Type B pancreatic cell (in vitro differentiated cells): ENCODE measurements at regions not wholly inside any gene's neighbourhood (a gene's known extent, or its start where the extent isn't known, plus 50 kb on each side); places are given as distances from the start of the nearest gene placed in this dataset.
"Not testable (repeated sequence)": the region's sequence is repeated elsewhere in the genome, so short reads cannot be mapped to it uniquely, and the experiment has no call there.

Source experiments
- DNase-seq: peaks from one replicate; pipeline ENCODE4 v3.0.0; 2021; ENCODE audit warnings: mixed read lengths; ENCODE audit not compliant: unreplicated experiment; ENCODE audit errors: extremely low spot score
- H3K27ac Mint-ChIP-seq: 2 replicates; pipeline ENCODE4 v1.8.0; 2021; ENCODE audit warnings: mild to moderate bottlenecking, mixed read lengths
- H3K27me3 Mint-ChIP-seq: 2 replicates; pipeline ENCODE4 v1.8.0; 2021; ENCODE audit warnings: mixed read lengths
- H3K36me3 Mint-ChIP-seq: 2 replicates; pipeline ENCODE4 v1.8.0; 2021; ENCODE audit warnings: mixed read lengths
- H3K4me1 Mint-ChIP-seq: one replicate; pipeline ENCODE4 v1.8.0; 2021; ENCODE audit warnings: mixed read lengths; ENCODE audit not compliant: unreplicated experiment
- H3K4me3 Mint-ChIP-seq: 2 replicates; pipeline ENCODE4 v1.8.0; 2021; ENCODE audit warnings: mild to moderate bottlenecking, mixed read lengths
- H3K9me3 Mint-ChIP-seq: 2 replicates; pipeline ENCODE4 v1.8.0; 2021; ENCODE audit warnings: mixed read lengths
- TF ChIP-seq, protein P1 (sequence below): fragments of 200-600 bp; sonication (generic); conservative IDR thresholded peaks from 2 replicates; pipeline ENCODE4 v1.5.0; 2021; ENCODE audit warnings: antibody characterized with exemption, mild to moderate bottlenecking

DNA sequence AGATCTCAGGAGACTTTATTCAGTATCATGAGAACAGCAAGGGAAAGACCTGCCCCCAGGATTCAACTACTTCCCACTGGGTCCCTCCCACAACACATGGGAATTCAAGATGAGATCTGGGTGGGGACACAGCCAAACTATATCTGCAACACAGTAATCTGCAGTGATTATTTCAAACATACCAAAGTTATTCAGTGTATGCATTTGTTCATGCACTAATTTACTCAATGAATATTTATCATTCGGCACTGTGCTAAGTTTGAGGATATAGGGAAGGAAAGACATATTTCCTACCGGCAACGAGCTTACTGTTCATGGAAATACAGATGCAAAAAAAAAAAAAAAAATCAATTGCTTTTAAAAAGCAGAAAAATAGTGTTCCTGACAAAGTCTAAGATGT lies 91.6 kb upstream of the IMMP2L start:
- TF ChIP-seq, protein P1, sequence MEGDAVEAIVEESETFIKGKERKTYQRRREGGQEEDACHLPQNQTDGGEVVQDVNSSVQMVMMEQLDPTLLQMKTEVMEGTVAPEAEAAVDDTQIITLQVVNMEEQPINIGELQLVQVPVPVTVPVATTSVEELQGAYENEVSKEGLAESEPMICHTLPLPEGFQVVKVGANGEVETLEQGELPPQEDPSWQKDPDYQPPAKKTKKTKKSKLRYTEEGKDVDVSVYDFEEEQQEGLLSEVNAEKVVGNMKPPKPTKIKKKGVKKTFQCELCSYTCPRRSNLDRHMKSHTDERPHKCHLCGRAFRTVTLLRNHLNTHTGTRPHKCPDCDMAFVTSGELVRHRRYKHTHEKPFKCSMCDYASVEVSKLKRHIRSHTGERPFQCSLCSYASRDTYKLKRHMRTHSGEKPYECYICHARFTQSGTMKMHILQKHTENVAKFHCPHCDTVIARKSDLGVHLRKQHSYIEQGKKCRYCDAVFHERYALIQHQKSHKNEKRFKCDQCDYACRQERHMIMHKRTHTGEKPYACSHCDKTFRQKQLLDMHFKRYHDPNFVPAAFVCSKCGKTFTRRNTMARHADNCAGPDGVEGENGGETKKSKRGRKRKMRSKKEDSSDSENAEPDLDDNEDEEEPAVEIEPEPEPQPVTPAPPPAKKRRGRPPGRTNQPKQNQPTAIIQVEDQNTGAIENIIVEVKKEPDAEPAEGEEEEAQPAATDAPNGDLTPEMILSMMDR = no peak
- Mint-ChIP-seq H3K27ac (no peak overlapping the region), H3K9me3 (peaks cover 5% of the 10 kb centered on the region), H3K4me3 (no peak overlapping the region), H3K27me3 (no peaks in the 10 kb centered on the region), H3K36me3 (peaks cover 4% of the 10 kb centered on the region), H3K4me1 (no peaks in the 10 kb centered on the region)
- no peak for DNase-seq

DNA sequence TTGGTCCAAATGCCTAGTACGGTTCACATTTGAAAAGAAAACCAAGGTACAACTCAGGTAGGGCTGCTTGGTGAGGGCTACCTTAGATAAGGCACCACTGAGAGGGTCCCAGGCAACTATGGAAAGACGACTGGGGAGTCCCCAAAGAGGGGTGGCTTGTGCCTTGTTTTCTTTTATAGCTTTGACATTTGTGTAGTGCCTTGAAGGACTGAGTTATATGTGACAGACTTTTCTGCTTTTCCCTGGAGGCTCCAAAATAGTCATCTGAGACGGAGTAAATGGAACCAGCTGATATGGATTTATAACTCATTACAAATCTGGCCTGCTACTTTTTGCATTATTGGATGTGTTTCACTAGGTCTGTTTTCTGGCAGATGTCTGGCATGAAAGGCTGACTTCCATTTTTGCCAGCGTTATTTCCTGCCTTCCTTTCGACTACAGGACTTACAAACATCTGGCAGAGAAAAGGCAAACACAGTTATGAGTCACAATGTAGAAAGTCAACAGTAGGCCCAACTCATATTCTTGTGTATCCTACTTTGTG lies 88.2 kb upstream of the IMMP2L start:
- Mint-ChIP-seq H3K27me3 (no peaks in the 10 kb centered on the region), H3K36me3 (peaks cover 4% of the 10 kb centered on the region), H3K27ac (no peak overlapping the region), H3K4me3 (no peak overlapping the region), H3K9me3 (peaks cover 5% of the 10 kb centered on the region), H3K4me1 (no peaks in the 10 kb centered on the region)
- no peak for DNase-seq
- TF ChIP-seq, protein P1 = no peak

DNA sequence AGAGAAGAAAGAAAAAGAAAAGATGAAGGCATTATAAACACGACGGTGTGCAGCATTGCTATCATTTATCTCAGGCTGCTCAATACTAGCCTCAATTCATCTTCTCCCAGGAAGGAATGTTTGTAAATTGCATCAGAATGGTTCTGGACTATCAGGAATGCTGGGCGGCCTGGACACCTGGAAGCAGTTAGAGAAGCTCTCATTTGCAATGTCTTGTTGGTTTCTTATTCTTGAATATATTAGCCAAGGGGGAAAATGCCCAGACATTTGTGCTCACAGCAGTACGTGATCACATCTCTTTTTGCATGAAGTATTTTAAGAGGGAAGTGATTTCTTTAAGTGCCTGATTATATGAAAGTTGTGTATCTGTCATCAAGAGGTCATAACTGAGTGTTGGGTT lies 85.6 kb upstream of the IMMP2L start:
- Mint-ChIP-seq H3K4me3 (no peak overlapping the region), H3K36me3 (no peaks in the 10 kb centered on the region), H3K9me3 (peaks cover 7% of the 10 kb centered on the region), H3K27ac (no peak overlapping the region), H3K27me3 (no peaks in the 10 kb centered on the region), H3K4me1 (no peaks in the 10 kb centered on the region)
- TF ChIP-seq, protein P1 = no peak
- DNase-seq = no peak

DNA sequence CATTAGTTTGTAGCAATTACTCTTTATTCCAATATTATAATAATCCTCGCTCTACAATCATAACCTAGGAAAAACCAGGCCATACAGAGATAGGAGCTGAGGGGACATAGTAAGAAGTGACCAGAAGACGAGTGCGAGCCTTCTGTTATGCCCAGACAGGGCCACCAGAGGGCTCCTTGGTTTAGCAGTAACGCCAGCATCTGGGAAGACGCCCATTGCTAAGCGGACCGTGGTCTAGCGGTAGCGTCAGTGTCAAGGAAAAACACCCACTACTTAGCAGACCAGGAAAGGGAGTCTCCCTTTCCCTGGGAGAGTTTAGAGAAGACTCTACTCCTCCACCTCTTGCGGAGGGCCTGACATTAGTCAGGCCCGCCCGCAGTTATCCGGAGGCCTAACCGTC lies 82.3 kb upstream of the IMMP2L start:
- DNase-seq, H3K4me1 Mint-ChIP-seq, H3K4me3 Mint-ChIP-seq, H3K27me3 Mint-ChIP-seq, H3K9me3 Mint-ChIP-seq, H3K36me3 Mint-ChIP-seq, H3K27ac Mint-ChIP-seq: not testable (repeated sequence)
- TF ChIP-seq, protein P1 = peak; percentile 30

DNA sequence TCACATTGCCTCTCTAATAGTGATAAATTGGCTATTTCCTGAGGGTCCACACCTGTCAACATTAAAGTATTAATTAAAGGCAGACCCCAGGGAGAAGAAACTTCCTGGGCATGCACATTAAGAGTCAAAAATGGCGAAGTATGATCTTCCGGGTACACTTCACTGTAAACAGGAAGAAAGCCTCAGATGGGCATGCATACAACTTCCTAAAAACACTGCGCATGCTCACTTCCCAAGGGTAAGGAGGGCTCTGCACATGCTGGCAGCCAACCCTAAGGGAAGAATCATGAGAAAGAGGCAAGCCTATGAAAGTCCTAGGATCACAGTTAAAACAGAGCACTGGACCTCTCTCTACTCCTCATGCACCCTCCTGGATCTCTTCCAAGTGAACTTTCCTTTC lies 80.1 kb upstream of the IMMP2L start:
- Mint-ChIP-seq H3K27me3 (no peaks in the 10 kb centered on the region), H3K4me1 (peaks cover 5% of the 10 kb centered on the region), H3K4me3 (no peak overlapping the region), H3K9me3 (peaks cover 6% of the 10 kb centered on the region), H3K27ac (no peak overlapping the region), H3K36me3 (no peaks in the 10 kb centered on the region)
- DNase-seq = no peak
- TF ChIP-seq, protein P1 = no peak

DNA sequence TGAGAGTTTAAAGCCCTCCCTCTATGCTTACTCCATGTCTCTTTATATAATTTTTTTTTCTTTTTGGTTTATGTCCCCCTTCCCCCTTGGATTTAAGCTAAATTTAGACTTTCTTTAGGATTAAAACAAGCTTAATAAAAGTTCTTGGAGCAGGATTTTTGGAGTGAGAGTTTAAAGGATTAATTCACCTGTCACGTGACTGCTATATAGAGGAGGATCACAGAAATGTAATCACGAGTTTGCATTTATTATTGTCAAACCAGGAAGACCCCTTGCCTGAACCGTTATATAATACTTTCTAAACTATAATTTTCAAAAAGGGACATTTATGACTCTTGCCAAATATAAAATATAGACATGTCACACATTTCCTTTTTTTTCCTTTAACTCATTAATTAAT lies 78.1 kb upstream of the IMMP2L start:
- H3K4me1 Mint-ChIP-seq = peaks cover 5% of the 10 kb centered on the region
- no peaks in the 10 kb centered on the region for H3K36me3 Mint-ChIP-seq
- H3K27me3 Mint-ChIP-seq = no peaks in the 10 kb centered on the region
- peaks cover 5% of the 10 kb centered on the region for H3K9me3 Mint-ChIP-seq
- no peak overlapping the region for H3K27ac Mint-ChIP-seq
- no peak overlapping the region for H3K4me3 Mint-ChIP-seq
- TF ChIP-seq, protein P1 = no peak
- DNase-seq = no peak
